GM23338 (cell line): ENCODE measurements at regions not wholly inside any gene's neighbourhood (a gene's known extent, or its start where the extent isn't known, plus 50 kb on each side); places are given as distances from the start of the nearest gene placed in this dataset.

Source experiments
- ATAC-seq: fragments of 200-7000 bp; cut with Tn5 transposase; 3 replicates; pipeline ENCODE4 v1.9.1; 2020
- DNase-seq: peaks from one replicate; pipeline ENCODE4 v3.0.0-alpha.2; 2015; ENCODE audit warnings: low spot score
- H2AFZ ChIP-seq: fragments of 200-600 bp; sonication (generic); 2 replicates; pipeline ENCODE4 v1.8.0; 2016; ENCODE audit warnings: antibody characterized with exemption, mild to moderate bottlenecking, moderate library complexity
- H3F3A ChIP-seq: fragments of 200-600 bp; sonication (generic); replicated peaks from 2 replicates; pipeline ENCODE4 v1.8.0; 2017; ENCODE audit warnings: antibody characterized with exemption, mixed run types, low read depth
- H3K27ac ChIP-seq: fragments of 200-600 bp; sonication (generic); 2 replicates; pipeline ENCODE4 v1.6.1; 2016; ENCODE audit warnings: low read depth
- H3K27me3 ChIP-seq: fragments of 200-600 bp; sonication (generic); 2 replicates; pipeline ENCODE4 v1.8.0; 2016; ENCODE audit warnings: mild to moderate bottlenecking, mixed run types, moderate library complexity; ENCODE audit not compliant: insufficient read depth
- H3K36me3 ChIP-seq: fragments of 200-600 bp; sonication (generic); 2 replicates; pipeline ENCODE4 v1.8.0; 2016; ENCODE audit warnings: mild to moderate bottlenecking; ENCODE audit not compliant: insufficient read depth
- H3K4me1 ChIP-seq: fragments of 200-600 bp; sonication (generic); 2 replicates; pipeline ENCODE4 v1.8.0; 2016; ENCODE audit warnings: mild to moderate bottlenecking, moderate library complexity; ENCODE audit not compliant: insufficient read depth
- H3K4me2 ChIP-seq: fragments of 200-600 bp; sonication (generic); 2 replicates; pipeline ENCODE4 v1.7.1; 2017; ENCODE audit warnings: mixed run types
- H3K4me3 ChIP-seq: fragments of 200-600 bp; sonication (generic); 2 replicates; pipeline ENCODE4 v1.6.1; 2016; ENCODE audit warnings: mixed run types
- H3K79me2 ChIP-seq: fragments of 200-600 bp; sonication (generic); replicated peaks from 2 replicates; pipeline ENCODE4 v1.8.0; 2017; ENCODE audit warnings: mild to moderate bottlenecking; ENCODE audit not compliant: insufficient read depth
- H3K9me2 ChIP-seq: fragments of 200-600 bp; sonication (generic); 2 replicates; pipeline ENCODE4 v1.8.0; 2017; ENCODE audit not compliant: insufficient read depth
- H4K20me1 ChIP-seq: fragments of 200-600 bp; sonication (generic); replicated peaks from 2 replicates; pipeline ENCODE4 v1.8.0; 2017; ENCODE audit warnings: mild to moderate bottlenecking; ENCODE audit not compliant: insufficient read depth
- H3K27ac Mint-ChIP-seq: 2 replicates; pipeline ENCODE4 v1.8.0; 2020; ENCODE audit warnings: inconsistent platforms, mild to moderate bottlenecking, moderate library complexity, mixed read lengths
- H3K27me3 Mint-ChIP-seq: 3 replicates; pipeline ENCODE4 v1.8.0; 2022; ENCODE audit warnings: low read depth, mild to moderate bottlenecking, moderate library complexity, mixed read lengths, inconsistent platforms; ENCODE audit not compliant: insufficient read depth, poor library complexity
- H3K36me3 Mint-ChIP-seq: 3 replicates; pipeline ENCODE4 v1.8.0; 2021; ENCODE audit warnings: low read depth, mild to moderate bottlenecking, inconsistent platforms, moderate library complexity, mixed read lengths
- H3K4me1 Mint-ChIP-seq: 3 replicates; pipeline ENCODE4 v1.8.0; 2020; ENCODE audit warnings: mild to moderate bottlenecking, inconsistent platforms, mixed read lengths
- H3K4me3 Mint-ChIP-seq: 3 replicates; pipeline ENCODE4 v1.8.0; 2021; ENCODE audit warnings: moderate library complexity, mild to moderate bottlenecking, inconsistent platforms, mixed read lengths
- H3K9me3 Mint-ChIP-seq: 3 replicates; pipeline ENCODE4 v1.8.0; 2020; ENCODE audit warnings: moderate library complexity, mild to moderate bottlenecking, inconsistent platforms, mixed read lengths
- ETS1 ChIP-seq: IDR thresholded peaks from 2 replicates; pipeline ENCODE4 v1.6.1; 2016; ENCODE audit warnings: antibody characterized with exemption
- EZH2 ChIP-seq: fragments of 200-600 bp; sonication (generic); IDR thresholded peaks from one replicate; pipeline ENCODE4 v1.8.0; 2017; ENCODE audit warnings: antibody characterized with exemption, mild to moderate bottlenecking, low read depth; ENCODE audit not compliant: unreplicated experiment
- EZH2phosphoT487 ChIP-seq: fragments of 200-600 bp; sonication (generic); IDR thresholded peaks from one replicate; pipeline ENCODE4 v1.8.1; 2018; ENCODE audit warnings: antibody characterized with exemption; ENCODE audit not compliant: unreplicated experiment
- JUNB ChIP-seq: IDR thresholded peaks from one replicate; pipeline ENCODE4 v1.6.1; 2016; ENCODE audit warnings: antibody characterized with exemption; ENCODE audit not compliant: unreplicated experiment
- NANOG ChIP-seq: IDR thresholded peaks from 2 replicates; pipeline ENCODE4 v1.6.1; 2016; ENCODE audit warnings: antibody characterized with exemption, borderline replicate concordance
- POLR2AphosphoS5 ChIP-seq: IDR thresholded peaks from 2 replicates; pipeline ENCODE4 v1.6.1; 2016; ENCODE audit warnings: antibody characterized with exemption, low read depth
- STAT1 ChIP-seq: IDR thresholded peaks from one replicate; pipeline ENCODE4 v1.6.1; 2016; ENCODE audit warnings: antibody characterized with exemption; ENCODE audit not compliant: unreplicated experiment
- ZNF114 ChIP-seq: fragments of 250-450 bp; sonication (Bioruptor Pico); IDR thresholded peaks from 2 replicates; pipeline ENCODE4 v1.5.0; 2020; ENCODE audit warnings: mild to moderate bottlenecking, moderate library complexity
- TF ChIP-seq, protein P1 (sequence below): fragments of 250-450 bp; sonication (Bioruptor Pico); IDR thresholded peaks from 2 replicates; pipeline ENCODE4 v1.5.0; 2020; ENCODE audit warnings: mild to moderate bottlenecking, moderate library complexity

- Histone ChIP-seq H3K4me2 (no peak overlapping the region), H3K36me3 (no peaks in the 10 kb centered on the region), H3K27me3 (no peaks in the 10 kb centered on the region), H4K20me1 (no peaks in the 10 kb centered on the region), H3K9me2 (0 out of 2 replicates have a peak, but pooled peaks cover 2% of the 10 kb centered on the region), H3K27ac (no peak overlapping the region), H3K4me1 (peaks cover 13% of the 10 kb centered on the region), H3K4me3 (no peak overlapping the region), H3K79me2 (no peaks in the 10 kb centered on the region), H3F3A (no peaks in the 10 kb centered on the region), H2AFZ (no peak overlapping the region)
- H3K4me3 Mint-ChIP-seq = no peak overlapping the region
- ATAC-seq (no peak), DNase-seq (no peak)
- no peak for TF ChIP-seq ETS1
- TF ChIP-seq EZH2phosphoT487 = no peak
- no peak for TF ChIP-seq STAT1
- TF ChIP-seq EZH2 = no peak
- TF ChIP-seq, protein P1, sequence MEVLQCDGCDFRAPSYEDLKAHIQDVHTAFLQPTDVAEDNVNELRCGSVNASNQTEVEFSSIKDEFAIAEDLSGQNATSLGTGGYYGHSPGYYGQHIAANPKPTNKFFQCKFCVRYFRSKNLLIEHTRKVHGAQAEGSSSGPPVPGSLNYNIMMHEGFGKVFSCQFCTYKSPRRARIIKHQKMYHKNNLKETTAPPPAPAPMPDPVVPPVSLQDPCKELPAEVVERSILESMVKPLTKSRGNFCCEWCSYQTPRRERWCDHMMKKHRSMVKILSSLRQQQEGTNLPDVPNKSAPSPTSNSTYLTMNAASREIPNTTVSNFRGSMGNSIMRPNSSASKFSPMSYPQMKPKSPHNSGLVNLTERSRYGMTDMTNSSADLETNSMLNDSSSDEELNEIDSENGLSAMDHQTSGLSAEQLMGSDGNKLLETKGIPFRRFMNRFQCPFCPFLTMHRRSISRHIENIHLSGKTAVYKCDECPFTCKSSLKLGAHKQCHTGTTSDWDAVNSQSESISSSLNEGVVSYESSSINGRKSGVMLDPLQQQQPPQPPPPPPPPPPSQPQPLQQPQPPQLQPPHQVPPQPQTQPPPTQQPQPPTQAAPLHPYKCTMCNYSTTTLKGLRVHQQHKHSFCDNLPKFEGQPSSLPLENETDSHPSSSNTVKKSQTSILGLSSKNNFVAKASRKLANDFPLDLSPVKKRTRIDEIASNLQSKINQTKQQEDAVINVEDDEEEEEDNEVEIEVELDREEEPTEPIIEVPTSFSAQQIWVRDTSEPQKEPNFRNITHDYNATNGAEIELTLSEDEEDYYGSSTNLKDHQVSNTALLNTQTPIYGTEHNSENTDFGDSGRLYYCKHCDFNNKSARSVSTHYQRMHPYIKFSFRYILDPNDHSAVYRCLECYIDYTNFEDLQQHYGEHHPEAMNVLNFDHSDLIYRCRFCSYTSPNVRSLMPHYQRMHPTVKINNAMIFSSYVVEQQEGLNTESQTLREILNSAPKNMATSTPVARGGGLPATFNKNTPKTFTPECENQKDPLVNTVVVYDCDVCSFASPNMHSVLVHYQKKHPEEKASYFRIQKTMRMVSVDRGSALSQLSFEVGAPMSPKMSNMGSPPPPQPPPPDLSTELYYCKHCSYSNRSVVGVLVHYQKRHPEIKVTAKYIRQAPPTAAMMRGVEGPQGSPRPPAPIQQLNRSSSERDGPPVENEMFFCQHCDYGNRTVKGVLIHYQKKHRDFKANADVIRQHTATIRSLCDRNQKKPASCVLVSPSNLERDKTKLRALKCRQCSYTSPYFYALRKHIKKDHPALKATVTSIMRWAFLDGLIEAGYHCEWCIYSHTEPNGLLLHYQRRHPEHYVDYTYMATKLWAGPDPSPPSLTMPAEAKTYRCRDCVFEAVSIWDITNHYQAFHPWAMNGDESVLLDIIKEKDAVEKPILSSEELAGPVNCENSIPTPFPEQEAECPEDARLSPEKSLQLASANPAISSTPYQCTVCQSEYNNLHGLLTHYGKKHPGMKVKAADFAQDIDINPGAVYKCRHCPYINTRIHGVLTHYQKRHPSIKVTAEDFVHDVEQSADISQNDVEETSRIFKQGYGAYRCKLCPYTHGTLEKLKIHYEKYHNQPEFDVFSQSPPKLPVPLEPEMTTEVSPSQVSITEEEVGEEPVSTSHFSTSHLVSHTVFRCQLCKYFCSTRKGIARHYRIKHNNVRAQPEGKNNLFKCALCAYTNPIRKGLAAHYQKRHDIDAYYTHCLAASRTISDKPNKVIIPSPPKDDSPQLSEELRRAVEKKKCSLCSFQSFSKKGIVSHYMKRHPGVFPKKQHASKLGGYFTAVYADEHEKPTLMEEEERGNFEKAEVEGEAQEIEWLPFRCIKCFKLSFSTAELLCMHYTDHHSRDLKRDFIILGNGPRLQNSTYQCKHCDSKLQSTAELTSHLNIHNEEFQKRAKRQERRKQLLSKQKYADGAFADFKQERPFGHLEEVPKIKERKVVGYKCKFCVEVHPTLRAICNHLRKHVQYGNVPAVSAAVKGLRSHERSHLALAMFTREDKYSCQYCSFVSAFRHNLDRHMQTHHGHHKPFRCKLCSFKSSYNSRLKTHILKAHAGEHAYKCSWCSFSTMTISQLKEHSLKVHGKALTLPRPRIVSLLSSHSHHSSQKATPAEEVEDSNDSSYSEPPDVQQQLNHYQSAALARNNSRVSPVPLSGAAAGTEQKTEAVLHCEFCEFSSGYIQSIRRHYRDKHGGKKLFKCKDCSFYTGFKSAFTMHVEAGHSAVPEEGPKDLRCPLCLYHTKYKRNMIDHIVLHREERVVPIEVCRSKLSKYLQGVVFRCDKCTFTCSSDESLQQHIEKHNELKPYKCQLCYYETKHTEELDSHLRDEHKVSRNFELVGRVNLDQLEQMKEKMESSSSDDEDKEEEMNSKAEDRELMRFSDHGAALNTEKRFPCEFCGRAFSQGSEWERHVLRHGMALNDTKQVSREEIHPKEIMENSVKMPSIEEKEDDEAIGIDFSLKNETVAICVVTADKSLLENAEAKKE (CRISPR knock-in tag) = no peak
- TF ChIP-seq ZNF114 (CRISPR knock-in tag) = no peak
- no peak for TF ChIP-seq NANOG
- no peak for TF ChIP-seq POLR2AphosphoS5
- TF ChIP-seq JUNB = no peak
- no peak overlapping the region for H3K27ac Mint-ChIP-seq
- peaks cover 29% of the 10 kb centered on the region for H3K4me1 Mint-ChIP-seq
- H3K36me3 Mint-ChIP-seq = peaks cover 4% of the 10 kb centered on the region
- H3K27me3 Mint-ChIP-seq = peaks cover 22% of the 10 kb centered on the region
- H3K9me3 Mint-ChIP-seq = peaks cover 4% of the 10 kb centered on the region; the same call in 2 of the 3 replicates
Observed at GRCh38 chr16:86244936-86245335, 265.4 kb upstream of the FOXF1 start.
